Pancreas (tissue), 10 donors: ENCODE measurements at regions not wholly inside any gene's neighbourhood (a gene's known extent, or its start where the extent isn't known, plus 50 kb on each side); places are given as distances from the start of the nearest gene placed in this dataset.

Experiments
- ATAC-seq, 4 donors: fragments of 200-7000 bp; cut with Tn5 transposase; one replicate each; pipeline versions ENCODE4 v1.8.0 to v1.9.1; 2020; ENCODE audit warnings: mild to moderate bottlenecking in 4 of 4, moderate library complexity in 4 of 4
- DNase-seq, 6 donors: peaks; one replicate each; pipeline ENCODE4 v3.0.0-alpha.2; 2020
- FAIRE-seq: peaks from 2 replicates; lab custom pipeline; 2012; peaks lifted over from hg19 to GRCh38; lab: Jason Lieb, UNC
- H3K27ac ChIP-seq, 4 donors: fragments of 200-600 bp; sonication (generic); 1 replicate in 3 of 4; 2 replicates in 1 of 4; pipeline versions ENCODE4 v1.5.0 to v1.8.0; 2020
- H3K27me3 ChIP-seq, 4 donors: fragments of 200-600 bp; one replicate each; pipeline ENCODE4 v1.8.0; 2021
- H3K36me3 ChIP-seq, 3 donors: fragments of 200-600 bp; sonication (generic) in 1 of 3; one replicate each; pipeline versions ENCODE4 v1.5.0 to v1.8.0; 2020 to 2021
- H3K4me1 ChIP-seq, 3 donors: fragments of 200-600 bp; one replicate each; pipeline ENCODE4 v1.8.0; 2021
- H3K4me3 ChIP-seq, 4 donors: fragments of 200-600 bp; sonication (generic) in 2 of 4; one replicate each; pipeline versions ENCODE4 v1.5.0 to v1.8.0; 2020 to 2021
- H3K9me3 ChIP-seq, 4 donors: fragments of 200-600 bp; one replicate each; pipeline ENCODE4 v1.8.0; 2021
- CTCF ChIP-seq, 4 donors: fragments of 200-600 bp; sonication (generic) in 3 of 4; IDR thresholded peaks; one replicate each; pipeline versions ENCODE4 v1.5.0 to v1.8.0; 2021; ENCODE audit warnings: antibody characterized with exemption in 4 of 4
- WGBS, 2 donors: extraction: QIAGEN DNeasy Blood & Tissue Kit; methylation state at CpG; one replicate each; pipeline ENCODE4 v1.1.7; 2013; 5-methylcytosine and 5-hydroxymethylcytosine counted together
- intact Hi-C, 3 donors: fragments of 100-400 bp; cut with DNase I; formaldehyde crosslinking; loops; one replicate each; pipeline versions ENCODE4 v1.11.1 to v1.14.2; 2022
- donor health status: healthy with polysubstance abuse.
- donor health status: DM: no; HTN: no; CAD: no; lungs with moderate emphysema.
- donor health status: DM: no; HTN: no; CAD: no.
- donor health status: control.
- donor health status: control.
- donor health status: Bipolar disorder and iron deficiency.
- donor health status: DM: yes; HTN: yes; CAD: no.
- donor health status: DM: no; HTN: no; CAD: no.
- donor health status: DM: no; HTN: no; CAD: no.
- donor health status: DM: yes; HTN: yes; CAD: no.

- no peak for ATAC-seq
- WGBS, 2 donors: 41 to 56% methylated on average over 3 of the region's 3 CpGs
- Histone ChIP-seq H3K27ac (no peak overlapping the region), H3K36me3 (no peaks in the 10 kb centered on the region), H3K4me1 (no peaks in the 10 kb centered on the region), H3K9me3 (no peaks in the 10 kb centered on the region), H3K4me3 (no peak overlapping the region), H3K27me3 (no peaks in the 10 kb centered on the region)
- no peak for DNase-seq
- no peak for FAIRE-seq
- no peak for TF ChIP-seq CTCF (IDR thresholded peaks at IDR 0.05)
- intact Hi-C loops: no loop called here
These were observed 305.1 kb upstream of the PITRM1 start for GRCh38 chr10:3477683-3478082.

- ATAC-seq (no peak), DNase-seq (no peak), FAIRE-seq (no peak)
- H3K27ac ChIP-seq: no peak overlapping the region
- no peak for TF ChIP-seq CTCF (IDR thresholded peaks at IDR 0.05)
- H3K36me3 ChIP-seq: no peaks in the 10 kb centered on the region
- 70 to 79% methylated on average over 12 of the region's 12 CpGs for WGBS, 2 donors
- H3K27me3 ChIP-seq: no peaks in the 10 kb centered on the region
- intact Hi-C loops: no loop called here
- peaks cover 0 to under 1% (median 0%) of the 10 kb centered on the region in 3 donors for H3K4me1 ChIP-seq
- H3K9me3 ChIP-seq: no peaks in the 10 kb centered on the region
- no peak overlapping the region for H3K4me3 ChIP-seq
These were observed 304.3 kb upstream of the PITRM1 start for GRCh38 chr10:3476640-3477448.

- no peak for TF ChIP-seq CTCF (IDR thresholded peaks at IDR 0.05)
- Histone ChIP-seq H3K27ac (no peak overlapping the region), H3K9me3 (no peaks in the 10 kb centered on the region), H3K4me3 (no peak overlapping the region), H3K36me3 (no peaks in the 10 kb centered on the region), H3K4me1 (peaks cover 0 to 5% (median 0%) of the 10 kb centered on the region in 3 donors), H3K27me3 (no peaks in the 10 kb centered on the region)
- DNase-seq: no peak
- intact Hi-C loops: no loop called here
- no peak for FAIRE-seq
- WGBS, 2 donors: 67 to 80% methylated on average over 10 of the region's 10 CpGs
- ATAC-seq: no peak
These were observed 303.6 kb upstream of the PITRM1 start for GRCh38 chr10:3476186-3476585.

GRCh38 chr10:3475367-3475766, 302.8 kb upstream of the PITRM1 start:
- H3K27me3 ChIP-seq: no peaks in the 10 kb centered on the region
- no peaks in the 10 kb centered on the region for H3K9me3 ChIP-seq
- no peak overlapping the region for H3K4me3 ChIP-seq
- no peak for FAIRE-seq
- no peaks in the 10 kb centered on the region for H3K36me3 ChIP-seq
- no peak for ATAC-seq
- DNase-seq: no peak
- no peak for TF ChIP-seq CTCF (IDR thresholded peaks at IDR 0.05)
- 61 to 67% methylated on average over 6 of the region's 6 CpGs for WGBS, 2 donors
- H3K4me1 ChIP-seq: peaks cover 0 to 5% (median 2%) of the 10 kb centered on the region in 3 donors
- H3K27ac ChIP-seq: no peak overlapping the region
- intact Hi-C loops: no loop called here

GRCh38 chr10:3474266-3474665, 301.7 kb upstream of the PITRM1 start:
- intact Hi-C loops: no loop called here
- no peaks in the 10 kb centered on the region for H3K27me3 ChIP-seq
- no peaks in the 10 kb centered on the region for H3K36me3 ChIP-seq
- TF ChIP-seq CTCF (IDR thresholded peaks at IDR 0.05): no peak
- ATAC-seq (no peak), DNase-seq (no peak), FAIRE-seq (no peak)
- H3K4me3 ChIP-seq: no peak overlapping the region
- no peaks in the 10 kb centered on the region for H3K9me3 ChIP-seq
- 83 to 89% methylated on average over 8 of the region's 8 CpGs for WGBS, 2 donors
- no peak overlapping the region for H3K27ac ChIP-seq
- H3K4me1 ChIP-seq: peaks cover 0 to 5% (median 2%) of the 10 kb centered on the region in 3 donors
